SU-DHL-6 (cell line): ENCODE measurements at regions not wholly inside any gene's neighbourhood (a gene's known extent, or its start where the extent isn't known, plus 50 kb on each side); places are given as distances from the start of the nearest gene placed in this dataset.

Experiments
- CTCF ChIP-seq: fragments of 200-600 bp; sonication (generic); IDR thresholded peaks from one replicate; pipeline ENCODE4 v1.5.1; 2017; ENCODE audit warnings: antibody characterized with exemption, mild to moderate bottlenecking, low read length, moderate library complexity; ENCODE audit not compliant: insufficient read depth, poor library complexity, severe bottlenecking
- EZH2phosphoT487 ChIP-seq: fragments of 200-600 bp; sonication (generic), shearing (Covaris generic); conservative IDR thresholded peaks from 2 replicates; pipeline ENCODE4 v1.6.1; 2018; ENCODE audit warnings: mild to moderate bottlenecking, antibody characterized with exemption, low read length, moderate library complexity, mixed read lengths

- no peak for TF ChIP-seq EZH2phosphoT487
- TF ChIP-seq CTCF = no peak
Measured at GRCh38 chr4:159735281-159736207, 632.7 kb downstream of the RAPGEF2 start.
